H1 (cell line): ENCODE measurements at regions not wholly inside any gene's neighbourhood (a gene's known extent, or its start where the extent isn't known, plus 50 kb on each side); places are given as distances from the start of the nearest gene placed in this dataset.
"Not testable (repeated sequence)": the region's sequence is repeated elsewhere in the genome, so short reads cannot be mapped to it uniquely, and the experiment has no call there.

Source experiments
- CTCF ChIA-PET: fragments of 300-600 bp; sonication (Branson Sonifier 250); formaldehyde crosslinking; loops from one replicate; lab custom pipeline; 2021; ENCODE audit not compliant: partially characterized antibody; lab: Charles Lee
- POLR2A ChIA-PET: fragments of 300-600 bp; sonication (Branson Sonifier 250); formaldehyde crosslinking; loops from one replicate; lab custom pipeline; 2021; ENCODE audit warnings: inconsistent platforms; ENCODE audit not compliant: partially characterized antibody; lab: Charles Lee
- DNase-seq, 2 experiments: peaks; one replicate each; pipeline versions ENCODE4 v3.0.0 to v3.0.0-alpha.2; 2010 to 2022; ENCODE audit warnings: low spot score in 2 of 2, low read depth in 1 of 2, mixed read lengths in 1 of 2
- FAIRE-seq: peaks from 2 replicates; lab custom pipeline; 2011; peaks lifted over from hg19 to GRCh38; lab: Jason Lieb, UNC
- H2AFZ ChIP-seq: 2 replicates; pipeline ENCODE4 v1.8.1; 2012; ENCODE audit warnings: low read length, inconsistent platforms
- H2AK5ac ChIP-seq: 2 replicates; pipeline ENCODE4 v1.6.1; 2013; ENCODE audit warnings: low read depth, low read length
- H2BK120ac ChIP-seq: replicated peaks from 2 replicates; pipeline ENCODE3; 2013; ENCODE audit warnings: low read depth, low read length, inconsistent platforms
- H2BK12ac ChIP-seq: 2 replicates; pipeline ENCODE4 v1.6.1; 2013; ENCODE audit warnings: low read depth, low read length
- H2BK15ac ChIP-seq: 2 replicates; pipeline ENCODE4 v1.6.1; 2013; ENCODE audit warnings: low read length
- H2BK20ac ChIP-seq: 2 replicates; pipeline ENCODE4 v1.6.1; 2013; ENCODE audit warnings: low read length
- H2BK5ac ChIP-seq: 2 replicates; pipeline ENCODE4 v1.6.1; 2013; ENCODE audit warnings: low read depth, low read length
- H3K14ac ChIP-seq: 2 replicates; pipeline ENCODE4 v1.6.1; 2013; ENCODE audit warnings: inconsistent platforms; ENCODE audit not compliant: insufficient read length
- H3K18ac ChIP-seq: 2 replicates; pipeline ENCODE4 v1.6.1; 2013; ENCODE audit warnings: low read length; ENCODE audit errors: extremely low read depth
- H3K23ac ChIP-seq: 2 replicates; pipeline ENCODE4 v1.6.1; 2013; ENCODE audit warnings: inconsistent platforms; ENCODE audit not compliant: insufficient read length
- H3K23me2 ChIP-seq: 2 replicates; pipeline ENCODE4 v1.6.1; 2013; ENCODE audit warnings: low read depth, low read length
- H3K27ac ChIP-seq: 2 replicates; pipeline ENCODE4 v1.6.1; 2011; ENCODE audit warnings: low read depth, low read length, inconsistent platforms
- H3K27me3 ChIP-seq, 4 experiments: replicated peaks in 1 of 4; 1 replicate in 1 of 4; 2 replicates in 3 of 4; pipeline versions ENCODE4 v1.6.1 to v1.8.1; 2011 to 2013; ENCODE audit warnings: low read length in 3 of 4, mild to moderate bottlenecking in 3 of 4, inconsistent platforms in 2 of 4, mixed read lengths in 2 of 4, moderate library complexity in 1 of 4; ENCODE audit not compliant: control insufficient read depth in 3 of 4, insufficient read depth in 3 of 4; ENCODE audit errors: extremely low read depth in 1 of 4
- H3K36me3 ChIP-seq, 4 experiments: 2 replicates each; pipeline versions ENCODE4 v1.6.1 to v1.8.1; 2011 to 2013; ENCODE audit warnings: mild to moderate bottlenecking in 4 of 4, low read length in 3 of 4, moderate library complexity in 2 of 4, control low read depth in 1 of 4, inconsistent platforms in 1 of 4; ENCODE audit not compliant: insufficient read depth in 4 of 4, control insufficient read depth in 2 of 4
- H3K4ac ChIP-seq: replicated peaks from 2 replicates; pipeline ENCODE3; 2013; ENCODE audit warnings: low read length, low read depth, mixed read lengths, inconsistent platforms; ENCODE audit not compliant: insufficient read length
- H3K4me1 ChIP-seq, 4 experiments: replicated peaks in 1 of 4; 1 replicate in 1 of 4; 2 replicates in 3 of 4; pipeline versions ENCODE4 v1.6.1 to v1.8.1; 2011 to 2013; ENCODE audit warnings: low read length in 3 of 4, inconsistent platforms in 2 of 4, mixed read lengths in 1 of 4; ENCODE audit not compliant: insufficient read depth in 4 of 4, control insufficient read depth in 3 of 4
- H3K4me2 ChIP-seq, 2 experiments: 2 replicates each; pipeline versions ENCODE4 v1.6.1 to v1.8.1; 2011 to 2013; ENCODE audit warnings: low read depth in 2 of 2, low read length in 2 of 2, control low read depth in 1 of 2, inconsistent platforms in 1 of 2, mild to moderate bottlenecking in 1 of 2; ENCODE audit not compliant: insufficient read depth in 1 of 2
- H3K4me3 ChIP-seq, 4 experiments: fragments of 200-600, 300-600 bp in 1 of 4; sonication (generic), shearing (Covaris generic), sonication (Bioruptor Twin) in 1 of 4; 2 replicates each; pipeline versions ENCODE4 v1.5.1 to v1.8.1; 2011 to 2016; ENCODE audit warnings: low read length in 4 of 4, low read depth in 3 of 4, control low read depth in 2 of 4, inconsistent platforms in 2 of 4, mild to moderate bottlenecking in 2 of 4, mixed read lengths in 1 of 4, moderate library complexity in 1 of 4; ENCODE audit not compliant: insufficient read depth in 2 of 4; ENCODE audit errors: extremely low read depth in 1 of 4
- H3K56ac ChIP-seq: replicated peaks from 2 replicates; pipeline ENCODE3; 2013; ENCODE audit warnings: low read depth, mild to moderate bottlenecking, mixed read lengths, low read length, inconsistent platforms; ENCODE audit not compliant: insufficient read length
- H3K79me1 ChIP-seq: 2 replicates; pipeline ENCODE4 v1.6.1; 2013; ENCODE audit warnings: low read depth, low read length, control low read depth
- H3K79me2 ChIP-seq, 2 experiments: 2 replicates each; pipeline versions ENCODE4 v1.6.1 to v1.8.1; 2012 to 2013; ENCODE audit warnings: low read length in 2 of 2, mild to moderate bottlenecking in 2 of 2, inconsistent platforms in 1 of 2; ENCODE audit not compliant: insufficient read depth in 2 of 2, control insufficient read depth in 1 of 2
- H3K9ac ChIP-seq, 4 experiments: replicated peaks in 1 of 4; 1 replicate in 1 of 4; 2 replicates in 3 of 4; pipeline versions ENCODE4 v1.6.1 to v1.8.1; 2011 to 2013; ENCODE audit warnings: low read depth in 3 of 4, low read length in 3 of 4, control low read depth in 2 of 4, mild to moderate bottlenecking in 2 of 4, moderate library complexity in 2 of 4, inconsistent platforms in 1 of 4; ENCODE audit errors: extremely low read depth in 1 of 4
- H3K9me3 ChIP-seq, 2 experiments: 2 replicates each; pipeline versions ENCODE4 v1.6.1 to v1.8.1; 2012 to 2013; ENCODE audit warnings: mild to moderate bottlenecking in 2 of 2, moderate library complexity in 2 of 2, control low read depth in 1 of 2, inconsistent platforms in 1 of 2, low read depth in 1 of 2, low read length in 1 of 2, mixed read lengths in 1 of 2; ENCODE audit not compliant: insufficient read depth in 2 of 2
- H4K20me1 ChIP-seq, 2 experiments: replicated peaks in 1 of 2; 2 replicates each; pipeline versions ENCODE3 to v1.8.1; 2011 to 2013; ENCODE audit warnings: inconsistent platforms in 2 of 2, low read length in 2 of 2, mild to moderate bottlenecking in 1 of 2; ENCODE audit not compliant: insufficient read depth in 2 of 2, control insufficient read depth in 1 of 2
- H4K5ac ChIP-seq: 2 replicates; pipeline ENCODE4 v1.6.1; 2013; ENCODE audit warnings: low read length, low read depth, mixed read lengths, inconsistent platforms; ENCODE audit not compliant: insufficient read length
- H4K8ac ChIP-seq: 2 replicates; pipeline ENCODE4 v1.8.0; 2013; ENCODE audit warnings: mild to moderate bottlenecking, moderate library complexity, low read length, inconsistent platforms; ENCODE audit not compliant: insufficient read depth; ENCODE audit errors: extremely low read depth
- H4K91ac ChIP-seq: replicated peaks from 2 replicates; pipeline ENCODE3; 2013; ENCODE audit warnings: low read length, mixed read lengths, inconsistent platforms; ENCODE audit not compliant: insufficient read length
- WGBS, 2 experiments: shearing (Covaris generic) in 1 of 2; methylation state at CpG; one replicate each; pipeline versions ENCODE4 v1.1.6 to v1.1.7; 2013 to 2015; ENCODE audit warnings: low lambda C conversion rate in 2 of 2, mixed read lengths in 2 of 2, inconsistent platforms in 1 of 2, low coverage in 1 of 2, missing lambda C conversion rate in 1 of 2; ENCODE audit not compliant: insufficient replicate concordance in 2 of 2, insufficient coverage in 1 of 2, insufficient read length in 1 of 2; ENCODE audit errors: extremely low coverage in 1 of 2, missing lambda C conversion rate in 1 of 2; 5-methylcytosine and 5-hydroxymethylcytosine counted together

DNA sequence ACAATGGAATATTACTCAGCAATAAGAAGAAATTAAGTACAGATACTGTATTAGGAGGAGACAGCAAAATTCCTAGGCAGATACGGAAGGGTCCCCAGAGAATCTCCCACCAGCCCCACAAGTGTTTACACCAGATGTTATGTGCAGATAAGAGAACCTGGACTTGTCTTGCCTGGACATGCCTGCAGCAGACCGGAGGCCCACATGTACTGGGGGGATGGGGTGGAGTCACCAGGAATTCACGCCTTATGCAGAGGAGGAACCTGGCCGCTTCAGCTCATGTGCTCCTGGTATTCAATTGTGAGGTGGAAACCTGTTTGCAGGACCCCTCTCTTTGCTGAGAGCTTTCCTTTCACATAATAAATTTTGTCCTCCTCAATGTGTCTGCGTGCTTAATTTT lies 586.3 kb upstream of the DEFB115 start:
- CTCF ChIA-PET, POLR2A ChIA-PET, H4K5ac ChIP-seq, H2BK5ac ChIP-seq, H3K4me2 ChIP-seq, H2BK15ac ChIP-seq, H3K23ac ChIP-seq, H4K20me1 ChIP-seq, DNase-seq, H4K8ac ChIP-seq, H2BK20ac ChIP-seq, H4K91ac ChIP-seq, H3K18ac ChIP-seq, H3K79me2 ChIP-seq, H3K4me1 ChIP-seq, H2BK12ac ChIP-seq, H3K36me3 ChIP-seq, H3K14ac ChIP-seq, FAIRE-seq, H3K4me3 ChIP-seq, H3K56ac ChIP-seq, H3K79me1 ChIP-seq, H2BK120ac ChIP-seq, H3K27me3 ChIP-seq, H2AK5ac ChIP-seq, H3K4ac ChIP-seq, H3K23me2 ChIP-seq, H3K9ac ChIP-seq, H2AFZ ChIP-seq, H3K27ac ChIP-seq: not testable (repeated sequence)
- 83% methylated on average over 5 of the region's 5 CpGs; no CpG with 5 or more reads in 1 of the 2 experiments for WGBS, 2 experiments
- peaks cover 16 to 22% of the 10 kb centered on the region in 2 experiments; a peak in 3 of 4 replicates for H3K9me3 ChIP-seq

DNA sequence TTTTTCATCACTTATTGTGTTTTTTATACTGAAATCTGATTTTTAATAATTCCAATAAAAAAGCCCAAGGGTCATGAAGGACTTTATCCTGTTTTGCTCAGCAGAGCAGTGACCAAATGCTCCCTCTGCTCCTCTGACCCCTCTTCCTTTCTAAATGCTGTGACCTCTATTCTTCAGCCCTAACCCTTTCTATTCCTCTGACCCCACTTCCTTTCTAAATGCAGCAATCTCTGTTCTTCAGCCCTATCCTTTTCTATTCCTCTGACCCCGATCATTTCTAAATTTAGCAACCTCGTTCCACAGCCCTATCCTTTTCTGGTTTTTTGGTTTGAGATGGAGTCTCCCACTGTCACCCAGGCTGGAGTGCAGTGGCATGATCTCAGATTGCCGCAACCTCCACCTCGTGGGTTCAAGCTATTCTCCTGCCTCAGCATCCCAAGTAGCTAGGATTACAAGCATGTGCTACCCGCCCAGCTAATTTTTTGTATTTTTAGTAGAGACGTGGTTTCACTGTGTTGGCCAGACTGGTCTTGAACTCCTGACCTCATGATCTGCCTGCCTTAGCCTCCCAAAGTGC lies 581.4 kb upstream of the DEFB115 start:
- not testable (repeated sequence) for H2BK15ac ChIP-seq

More for the DNA sequence above, 581.4 kb upstream of the DEFB115 start:
- H2BK12ac ChIP-seq, H3K27me3 ChIP-seq, H3K23me2 ChIP-seq, H2BK5ac ChIP-seq, H4K91ac ChIP-seq, H4K20me1 ChIP-seq, H4K8ac ChIP-seq, H2BK20ac ChIP-seq, H2AFZ ChIP-seq, H3K4ac ChIP-seq, H2AK5ac ChIP-seq, H3K14ac ChIP-seq, H3K56ac ChIP-seq, H3K36me3 ChIP-seq, H3K23ac ChIP-seq, H4K5ac ChIP-seq, H3K18ac ChIP-seq, CTCF ChIA-PET, DNase-seq, H3K4me3 ChIP-seq, H3K79me1 ChIP-seq, H3K79me2 ChIP-seq, H3K4me2 ChIP-seq, H2BK120ac ChIP-seq, H3K9ac ChIP-seq, H3K4me1 ChIP-seq, FAIRE-seq, POLR2A ChIA-PET, H3K27ac ChIP-seq: not testable (repeated sequence)
- H3K9me3 ChIP-seq = peaks cover 18 to 35% of the 10 kb centered on the region in 2 experiments; a peak in 3 of 4 replicates
- 70% methylated on average over 6 of the region's 6 CpGs; no CpG with 5 or more reads in 1 of the 2 experiments for WGBS, 2 experiments
